Skin epidermis (tissue), 12 donors: ENCODE measurements at regions not wholly inside any gene's neighbourhood (a gene's known extent, or its start where the extent isn't known, plus 50 kb on each side); places are given as distances from the start of the nearest gene placed in this dataset.
"Not testable (repeated sequence)": the region's sequence is repeated elsewhere in the genome, so short reads cannot be mapped to it uniquely, and the experiment has no call there.

Experiments
- H3K27ac ChIP-seq, 21 experiments: fragments of 200-600 bp; sonication (generic) in 11 of 21; one replicate each; pipeline ENCODE4 v1.5.0; 2020; ENCODE audit warnings: mild to moderate bottlenecking in 3 of 21, inconsistent platforms in 2 of 21, moderate library complexity in 2 of 21
- H3K4me3 ChIP-seq, 7 experiments: fragments of 200-600 bp; sonication (generic) in 2 of 7; one replicate each; pipeline ENCODE4 v1.5.0; 2020; ENCODE audit warnings: inconsistent platforms in 2 of 7, mild to moderate bottlenecking in 2 of 7, moderate library complexity in 1 of 7

DNA sequence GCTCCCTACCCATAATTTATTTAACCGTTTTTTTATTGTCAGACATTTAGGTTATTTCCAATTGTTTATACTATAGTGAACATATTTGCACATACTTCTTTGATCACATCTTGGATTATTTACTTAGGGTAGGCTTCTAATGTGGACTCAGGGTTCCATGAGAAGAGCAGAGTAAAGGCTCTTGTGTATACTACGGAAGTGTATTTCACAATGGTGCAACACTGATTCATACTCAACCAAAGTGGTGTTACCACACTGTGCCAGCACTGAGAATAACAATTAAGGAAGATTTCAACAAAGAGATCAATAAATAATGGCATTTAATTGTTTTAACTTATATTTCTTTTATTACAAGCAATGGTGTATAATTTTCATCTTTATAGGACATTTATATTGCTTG lies 251.2 kb downstream of the ZNF326 start:
- Histone ChIP-seq H3K27ac (no peak overlapping the region), H3K4me3 (no peak overlapping the region)

DNA sequence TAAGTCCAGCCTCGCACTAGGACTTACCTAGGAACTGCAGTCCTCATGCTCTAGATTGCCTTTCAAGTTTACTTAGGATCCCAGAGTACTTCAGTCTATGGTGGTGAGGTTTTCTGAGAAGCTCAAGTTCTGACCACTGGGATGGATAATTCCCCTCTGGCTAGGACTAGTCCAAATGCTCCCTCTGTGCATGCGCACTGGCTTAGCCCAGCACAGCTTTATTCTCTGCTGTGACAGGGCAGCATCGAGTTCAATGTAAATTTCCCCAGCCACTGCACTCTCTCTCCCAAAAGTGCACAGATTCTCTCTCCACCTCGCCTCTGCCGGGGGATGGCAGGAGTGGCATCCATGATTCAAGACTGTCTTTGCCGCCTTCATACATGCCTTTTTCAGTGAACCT lies 241.6 kb downstream of the ZNF326 start:
- H3K4me3 ChIP-seq: no peak overlapping the region
- H3K27ac ChIP-seq: no peak overlapping the region

DNA sequence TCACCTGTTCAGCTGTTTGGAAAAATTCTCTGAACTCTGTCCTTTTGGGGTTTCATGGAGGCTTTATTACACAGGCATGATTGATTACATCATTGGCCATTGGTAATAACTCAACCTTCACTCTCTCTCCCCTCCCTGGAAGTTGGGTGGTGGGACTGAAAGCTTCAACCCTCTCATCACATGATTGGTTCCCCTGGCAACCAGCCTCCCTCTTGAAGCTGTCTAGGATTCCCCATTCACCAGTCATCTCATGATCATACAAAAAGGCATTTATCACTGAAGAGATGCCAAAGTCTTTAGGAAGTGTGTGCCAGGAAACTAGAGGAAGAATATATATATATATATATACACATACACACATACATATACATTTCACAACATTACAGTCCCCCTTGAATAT lies 228.5 kb downstream of the ZNF326 start:
- Histone ChIP-seq H3K27ac (no peak overlapping the region), H3K4me3 (no peak overlapping the region)

DNA sequence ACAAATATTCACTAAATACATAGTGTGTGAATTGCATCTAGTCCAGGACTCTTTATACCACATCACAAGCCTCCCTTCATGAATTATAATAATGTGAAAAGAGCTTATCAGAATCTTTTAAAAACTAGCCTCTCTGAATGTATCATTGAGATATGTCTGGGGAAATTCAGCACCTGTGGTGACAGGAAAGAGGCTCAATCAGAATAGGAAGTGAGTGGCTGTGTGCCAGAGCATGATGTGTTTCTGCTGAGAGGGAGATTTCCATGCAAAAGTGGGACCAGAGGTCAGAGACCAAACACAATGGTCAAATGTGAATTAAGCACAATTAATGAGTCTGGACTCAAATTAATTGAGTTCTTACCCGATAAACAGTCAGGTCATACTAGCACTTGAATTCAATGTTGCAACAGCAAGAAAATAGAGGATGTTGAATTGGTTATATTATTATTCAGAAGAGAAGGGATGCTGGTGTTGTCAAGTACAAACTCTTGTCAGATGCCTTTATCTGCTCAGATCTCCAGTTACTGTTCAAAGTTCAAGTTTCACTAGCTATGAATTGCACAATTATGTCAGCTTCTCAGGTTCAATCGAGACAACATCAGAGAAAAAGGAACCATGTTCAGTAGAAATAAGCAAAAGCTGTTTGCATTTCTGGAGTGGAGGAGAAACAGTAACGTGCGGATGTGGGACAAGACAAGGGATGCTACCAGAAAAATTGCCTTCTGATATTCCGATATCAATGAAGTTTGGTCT lies 226.2 kb downstream of the ZNF326 start:
- no peak overlapping the region for H3K4me3 ChIP-seq
- no peak overlapping the region for H3K27ac ChIP-seq

DNA sequence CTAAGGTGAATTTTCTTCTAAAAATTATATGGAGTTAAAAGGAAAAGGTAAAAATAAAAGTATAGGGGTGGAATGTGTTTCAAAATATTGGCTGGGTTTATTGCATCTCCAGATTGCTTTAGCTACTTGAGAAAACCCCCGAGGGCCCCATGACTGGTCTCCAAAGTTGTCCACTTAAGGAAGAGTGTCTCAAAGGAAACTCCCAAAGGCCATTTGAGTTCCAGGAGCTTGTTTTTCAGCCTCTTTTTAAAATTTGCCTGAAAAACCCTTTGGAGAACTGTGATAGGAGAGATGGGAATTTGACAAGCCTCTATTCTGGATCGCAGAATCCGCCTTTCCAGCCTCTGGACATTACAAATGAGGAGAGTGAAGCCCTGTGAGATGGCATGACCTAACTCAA lies 225.6 kb downstream of the ZNF326 start:
- H3K27ac ChIP-seq: no peak overlapping the region
- no peak overlapping the region for H3K4me3 ChIP-seq

DNA sequence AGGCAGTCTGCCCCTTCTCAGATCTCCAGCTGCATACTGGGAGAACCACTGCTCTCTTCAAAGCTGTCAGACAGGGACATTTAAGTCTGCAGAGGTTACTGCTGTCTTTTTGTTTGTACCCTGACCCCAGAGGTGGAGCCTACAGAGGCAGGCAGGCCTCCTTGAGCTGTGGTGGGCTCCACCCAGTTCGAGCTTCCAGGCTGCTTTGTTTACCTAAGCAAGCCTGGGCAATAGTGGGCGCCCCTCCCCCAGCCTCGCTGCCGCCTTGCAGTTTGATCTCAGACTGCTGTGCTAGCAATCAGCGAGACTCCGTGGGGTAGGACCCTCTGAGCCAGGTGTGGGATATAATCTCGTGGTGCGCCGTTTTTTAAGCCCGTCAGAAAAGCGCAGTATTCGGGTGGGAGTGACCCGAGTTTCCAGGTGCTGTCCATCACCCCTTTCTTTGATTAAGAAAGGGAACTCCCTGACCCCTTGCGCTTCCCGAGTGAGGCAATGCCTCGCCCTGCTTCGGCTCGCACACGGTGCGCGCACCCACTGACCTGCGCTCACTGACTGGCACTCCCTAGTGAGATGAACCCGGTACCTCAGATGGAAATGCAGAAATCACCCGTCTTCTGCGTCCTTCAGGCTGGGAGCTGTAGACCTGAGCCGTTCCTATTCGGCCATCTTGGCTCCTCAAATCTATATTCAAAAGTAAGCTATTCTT lies 224.4 kb downstream of the ZNF326 start:
- H3K4me3 ChIP-seq: peak overlapping the region in 2 of 7 experiments; percentile 2 to 8
- not testable (repeated sequence) for H3K27ac ChIP-seq

DNA sequence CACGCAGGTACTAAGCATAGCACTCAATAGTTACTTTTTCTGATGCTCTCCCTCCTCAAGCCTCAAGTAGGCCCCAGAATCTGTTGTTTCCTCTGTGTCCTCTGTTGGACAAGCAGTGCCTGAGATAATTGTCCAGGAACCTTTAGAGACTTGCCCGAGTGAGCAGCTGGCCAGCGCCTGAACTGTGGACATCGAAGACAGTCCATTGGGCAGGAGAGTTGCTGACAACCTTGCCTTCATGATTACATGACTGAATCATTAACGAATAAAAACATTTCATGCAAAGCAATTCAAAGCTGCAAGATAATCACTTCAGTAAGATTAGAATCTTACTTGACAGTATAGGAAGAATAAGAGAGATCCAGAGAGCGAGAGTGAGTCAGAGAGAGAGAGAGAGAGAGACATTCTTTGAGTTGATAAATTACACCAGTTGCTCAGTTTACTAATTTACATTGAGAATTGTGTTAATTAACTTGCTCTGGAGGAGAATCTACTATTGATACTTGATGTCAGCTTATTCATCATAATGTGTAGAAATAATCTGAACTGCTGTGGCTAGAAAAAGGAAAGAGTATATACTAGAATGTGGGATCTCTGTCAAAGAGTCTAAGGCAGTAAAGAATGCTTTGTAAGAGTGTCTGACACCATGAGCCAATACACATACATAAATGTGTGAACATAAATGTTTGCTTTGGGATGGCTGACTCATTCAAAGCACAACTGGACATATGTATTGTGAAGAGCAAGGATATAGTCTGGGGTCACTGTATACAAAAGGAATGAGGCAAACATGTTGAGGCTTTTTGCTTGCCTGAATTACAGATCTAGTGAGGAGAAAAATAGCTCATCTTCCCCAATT lies 216.0 kb downstream of the ZNF326 start:
- H3K4me3 ChIP-seq: no peak overlapping the region

DNA sequence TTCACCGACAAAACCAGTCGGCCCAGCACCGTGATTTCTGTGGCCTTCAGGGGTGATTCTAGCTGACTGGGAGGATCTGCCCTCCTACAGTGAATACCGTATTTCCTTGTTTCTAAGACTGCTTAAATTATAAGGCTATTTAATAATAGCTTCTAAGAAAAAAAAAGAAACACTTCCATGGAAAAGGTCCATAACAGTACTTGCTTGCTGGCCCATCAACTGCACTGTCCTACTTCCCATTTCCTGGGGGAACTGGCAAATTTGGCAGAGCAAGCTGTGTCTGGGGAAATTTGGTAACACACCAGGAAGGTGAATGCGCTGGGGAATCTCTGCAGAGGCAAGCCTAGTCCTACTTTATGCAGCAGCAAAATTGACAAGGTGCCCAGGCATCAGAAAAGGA lies 214.0 kb downstream of the ZNF326 start:
- H3K4me3 ChIP-seq: no peak overlapping the region
- no peak overlapping the region for H3K27ac ChIP-seq

More for the DNA sequence above, 216.0 kb downstream of the ZNF326 start:
- H3K27ac ChIP-seq: no peak overlapping the region

DNA sequence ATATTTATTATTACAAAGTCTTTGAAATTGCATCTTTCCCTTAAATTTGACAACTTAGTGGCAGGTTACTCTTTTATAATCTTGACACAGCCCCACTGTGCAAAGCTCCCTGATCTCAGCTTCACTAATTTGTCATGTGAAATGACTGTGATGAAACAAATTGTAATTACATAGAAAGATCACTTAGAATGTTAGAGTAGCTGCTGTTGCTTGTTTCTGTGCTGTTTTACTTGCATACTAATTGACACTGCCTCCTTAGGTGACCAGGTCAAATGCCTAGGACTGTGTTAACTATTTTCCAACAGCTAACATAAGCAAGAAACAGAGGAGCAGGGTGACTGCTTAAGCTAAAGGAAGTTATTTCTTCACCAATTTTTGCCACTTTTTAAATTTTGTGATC lies 211.3 kb downstream of the ZNF326 start:
- Histone ChIP-seq H3K27ac (no peak overlapping the region), H3K4me3 (no peak overlapping the region)

DNA sequence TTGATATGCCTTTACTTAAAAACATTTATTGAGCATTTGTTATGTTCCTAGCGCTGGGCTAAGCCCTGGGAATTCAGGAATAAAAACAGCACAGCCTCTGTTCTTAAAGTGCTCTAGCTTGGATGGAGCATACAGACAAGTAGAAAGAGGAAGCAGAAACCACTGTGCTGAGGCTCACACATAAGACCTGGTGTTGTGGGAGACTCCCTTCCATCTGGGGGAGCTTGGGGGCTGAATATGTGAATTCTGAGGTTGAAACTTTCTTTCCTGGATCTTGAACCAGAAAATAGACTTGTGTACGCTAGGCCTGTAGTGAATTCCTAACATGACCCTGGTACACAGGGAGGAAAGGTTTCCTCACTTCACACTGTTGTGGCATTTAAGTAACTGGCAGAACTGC lies 209.9 kb downstream of the ZNF326 start:
- Histone ChIP-seq H3K4me3 (no peak overlapping the region), H3K27ac (no peak overlapping the region)

DNA sequence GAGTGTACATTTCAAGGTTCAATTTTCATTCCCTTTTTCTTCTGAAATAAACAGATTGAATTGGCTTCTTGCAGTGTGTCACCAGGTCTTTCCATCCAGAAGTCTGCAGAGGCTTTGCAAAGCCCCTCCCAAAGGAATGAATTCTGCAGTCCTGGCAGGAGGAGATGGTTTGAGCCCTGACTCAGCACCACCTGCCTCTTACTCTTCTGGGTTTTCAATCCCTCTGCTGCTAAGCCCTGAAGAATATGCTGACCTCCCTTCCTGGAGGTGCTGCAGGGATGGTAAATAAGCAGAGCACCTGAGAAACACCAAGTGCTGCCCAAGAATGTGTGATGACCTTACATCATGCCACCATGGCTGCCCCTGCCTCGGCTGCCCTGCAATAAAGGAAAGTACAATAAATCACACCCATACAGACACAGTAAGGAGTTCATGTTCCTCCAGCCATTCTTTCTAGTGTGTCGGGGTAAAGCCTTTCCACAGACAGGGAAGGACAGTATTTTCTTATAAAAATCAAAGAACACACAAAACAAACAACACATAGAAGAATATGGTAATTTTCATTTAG lies 209.2 kb downstream of the ZNF326 start:
- H3K27ac ChIP-seq: no peak overlapping the region
- H3K4me3 ChIP-seq: no peak overlapping the region

DNA sequence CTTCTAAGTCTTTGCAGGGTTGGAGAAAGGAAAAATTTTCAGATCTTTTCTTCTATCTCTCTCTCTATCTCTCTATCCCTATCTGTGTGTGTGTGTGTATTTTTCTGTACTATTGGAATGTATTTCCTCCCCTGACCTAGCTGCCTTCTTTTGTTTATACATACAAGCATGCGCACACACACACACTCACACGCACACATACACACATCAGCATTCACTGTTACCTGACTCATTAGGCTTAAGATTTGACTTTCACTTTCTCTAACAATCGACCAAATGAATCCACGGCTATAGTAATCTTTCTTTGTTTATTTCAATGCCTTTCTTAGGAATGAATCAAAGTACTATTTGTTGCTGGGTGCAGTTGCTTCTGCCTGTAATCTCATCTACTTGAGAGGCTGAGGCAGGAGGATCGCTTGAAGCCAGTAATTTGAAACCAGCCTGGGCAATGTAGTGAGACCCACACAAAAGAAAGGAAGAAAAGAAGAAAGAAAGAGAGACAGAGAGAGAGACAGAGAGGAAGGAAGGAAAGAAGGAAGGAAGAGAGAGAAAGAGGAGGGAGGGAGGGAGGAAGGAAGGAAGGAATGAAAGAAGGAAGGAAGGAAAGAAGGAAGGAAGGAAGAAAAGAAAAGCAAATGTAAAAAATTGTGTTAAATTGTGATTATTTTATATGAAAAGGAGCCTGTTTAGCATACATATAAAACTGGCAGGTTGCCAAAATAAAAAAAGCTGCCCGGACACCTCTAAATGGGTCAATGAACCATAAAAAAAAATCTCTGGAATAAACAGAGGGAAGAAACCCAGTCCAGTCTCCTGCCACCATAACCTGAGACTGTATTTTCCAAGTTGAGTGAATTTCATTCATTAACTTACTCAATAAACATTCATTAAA lies 206.8 kb downstream of the ZNF326 start:
- H3K4me3 ChIP-seq: no peak overlapping the region

DNA sequence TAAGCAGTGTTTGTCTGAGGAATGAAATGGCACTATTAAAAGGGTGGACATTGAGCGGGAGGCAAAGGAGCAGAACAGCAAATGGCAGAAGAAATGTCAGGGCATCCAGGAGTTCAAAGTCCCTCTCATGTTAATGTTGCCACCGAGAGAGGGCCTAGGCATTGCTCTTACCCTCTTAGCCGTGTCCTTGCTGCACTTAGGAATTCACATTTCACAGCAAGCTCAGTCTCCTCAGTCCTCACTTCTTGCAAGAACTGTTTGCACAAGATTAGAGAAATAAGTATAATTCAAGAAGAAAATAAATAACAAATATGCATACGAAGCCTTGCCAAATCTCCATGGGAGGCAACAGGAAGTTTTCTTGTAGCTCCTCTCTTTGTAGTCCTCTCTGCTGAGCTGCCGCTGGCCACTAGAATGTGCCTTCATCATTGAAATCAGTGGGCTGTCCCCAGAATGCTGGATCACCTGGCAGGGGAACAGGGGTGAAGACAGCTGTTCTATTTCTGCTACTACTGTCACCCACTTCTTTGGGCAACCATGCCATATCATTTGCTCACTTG lies 205.8 kb downstream of the ZNF326 start:
- no peak overlapping the region for H3K4me3 ChIP-seq
- H3K27ac ChIP-seq: no peak overlapping the region

More for the DNA sequence above, 206.8 kb downstream of the ZNF326 start:
- no peak overlapping the region for H3K27ac ChIP-seq

DNA sequence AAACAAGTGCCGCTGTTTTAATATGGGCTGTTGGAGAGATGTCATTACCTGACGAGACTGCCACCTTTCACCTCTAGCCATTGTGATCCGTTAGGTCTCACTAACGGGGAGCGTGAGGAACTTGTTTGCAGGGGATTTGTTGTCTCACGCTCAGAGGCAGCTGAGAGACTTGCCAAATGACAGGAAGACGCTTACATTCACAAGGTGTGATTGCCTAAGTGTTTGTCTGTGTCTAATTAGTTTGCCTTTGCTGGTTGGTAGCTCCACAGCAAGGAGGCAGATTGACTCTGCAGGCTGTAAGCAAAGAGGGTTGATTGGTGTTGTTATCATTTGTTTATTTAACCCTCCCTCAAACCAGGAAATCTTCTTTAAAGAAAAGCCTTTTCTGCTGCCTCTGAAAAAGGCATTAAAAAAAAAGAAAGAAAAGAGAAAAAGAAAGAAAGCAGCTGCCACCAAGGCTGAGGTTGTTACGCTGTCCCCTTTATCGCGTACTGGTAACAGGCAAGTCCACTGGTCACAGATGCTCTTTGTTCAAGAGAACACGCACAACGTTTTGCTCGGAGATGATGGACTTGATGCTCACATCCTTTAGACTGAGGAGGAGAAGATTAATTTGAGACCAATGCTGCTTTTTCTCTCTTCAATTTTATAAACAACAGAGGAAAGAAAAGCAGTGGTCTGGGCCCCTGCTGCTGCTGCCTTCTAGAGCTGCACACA lies 203.9 kb downstream of the ZNF326 start:
- Histone ChIP-seq H3K4me3 (no peak overlapping the region), H3K27ac (no peak overlapping the region)

DNA sequence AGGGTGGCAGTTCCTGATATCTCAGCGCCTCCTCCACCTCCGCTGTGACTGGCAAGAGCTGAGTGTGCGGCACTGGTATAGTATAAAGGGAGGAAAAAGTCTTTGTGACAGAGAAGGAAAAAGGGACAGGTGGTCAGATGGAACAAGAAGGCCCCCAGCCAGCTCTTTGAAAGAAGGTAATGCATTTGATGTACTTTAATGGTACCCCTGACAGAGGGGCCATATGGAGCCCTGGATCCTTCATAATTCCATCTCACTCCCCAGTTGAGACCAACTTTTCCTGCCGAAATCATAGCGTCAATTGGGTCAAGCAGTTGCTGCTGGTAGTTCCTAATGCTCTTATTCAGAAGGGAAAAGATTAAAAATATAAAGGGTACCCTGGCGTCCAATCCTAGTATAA lies 198.2 kb downstream of the ZNF326 start:
- no peak overlapping the region for H3K27ac ChIP-seq
- H3K4me3 ChIP-seq: no peak overlapping the region

DNA sequence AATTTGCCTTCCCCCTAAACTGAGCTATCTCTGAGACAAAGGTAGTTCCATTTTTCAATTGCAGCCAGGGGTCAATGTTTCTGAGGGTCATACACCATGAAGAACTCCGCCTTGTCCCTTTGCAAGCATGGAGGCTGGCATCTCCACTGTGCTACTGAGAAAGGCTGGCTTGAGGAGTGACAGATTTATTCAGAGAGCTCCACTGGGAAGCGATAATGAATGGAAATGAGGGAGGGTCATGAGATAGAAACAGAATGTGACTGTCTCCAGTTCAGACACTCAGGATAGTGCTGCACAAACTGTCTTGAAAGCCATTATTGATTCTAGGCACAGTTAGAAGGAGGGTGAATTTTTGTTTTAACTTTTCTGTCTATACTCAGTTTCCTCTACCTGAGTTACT lies 197.5 kb downstream of the ZNF326 start:
- Histone ChIP-seq H3K27ac (no peak overlapping the region), H3K4me3 (no peak overlapping the region)

DNA sequence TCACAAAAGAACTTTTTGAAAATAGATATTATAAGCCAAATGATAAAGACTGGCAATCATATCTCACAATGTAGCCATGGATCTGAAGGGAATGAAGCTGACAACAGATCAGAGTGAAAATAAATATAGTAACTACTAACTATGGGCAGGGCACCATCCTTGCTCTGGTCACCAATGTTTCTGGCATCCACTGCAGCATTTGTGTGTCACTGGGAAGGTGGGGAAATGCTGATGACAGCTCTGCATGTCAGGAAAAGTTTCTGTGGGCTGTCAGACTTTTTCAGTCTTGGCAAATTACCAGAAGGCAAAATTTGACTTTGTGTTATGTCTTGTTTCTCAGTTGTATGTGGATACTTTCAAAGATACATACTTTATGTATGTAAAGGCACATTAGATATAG lies 195.6 kb downstream of the ZNF326 start:
- no peak overlapping the region for H3K4me3 ChIP-seq
- H3K27ac ChIP-seq: no peak overlapping the region

DNA sequence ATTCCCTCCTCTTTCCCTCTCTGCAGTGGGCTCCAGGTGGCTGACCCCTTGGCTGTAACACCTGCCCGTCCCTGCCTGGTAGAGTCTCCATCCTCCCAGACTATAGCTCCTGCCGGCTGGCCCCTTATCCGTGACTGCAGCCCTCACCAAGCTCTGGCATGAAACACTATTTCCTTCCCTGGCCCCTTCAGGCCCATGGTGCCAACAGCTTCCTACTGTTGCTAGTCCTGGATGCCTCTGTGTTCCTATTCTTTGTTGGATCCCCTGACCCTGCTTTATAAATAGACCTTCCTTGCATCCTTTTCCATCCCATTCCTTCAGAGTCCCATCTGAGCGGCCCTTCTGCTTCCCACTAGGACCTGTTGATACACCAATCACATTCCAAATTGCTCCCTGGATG lies 195.0 kb downstream of the ZNF326 start:
- Histone ChIP-seq H3K4me3 (no peak overlapping the region), H3K27ac (no peak overlapping the region)

DNA sequence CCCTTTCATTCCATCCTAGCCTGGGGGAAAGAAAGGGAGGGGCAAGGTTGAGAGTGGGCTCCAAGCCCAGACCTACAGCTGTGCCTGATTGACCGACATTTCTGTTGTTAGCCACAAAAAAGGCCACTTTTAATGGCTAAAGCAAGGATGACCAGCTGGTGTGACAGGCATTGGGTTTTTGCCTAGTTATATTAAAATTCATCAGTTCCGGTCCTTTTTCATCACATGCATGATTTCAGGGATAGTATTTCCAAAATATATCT lies 192.3 kb downstream of the ZNF326 start:
- Histone ChIP-seq H3K27ac (no peak overlapping the region), H3K4me3 (no peak overlapping the region)
